Activated CD4-positive, alpha-beta T cell treated with anti-CD3 and anti-CD28 coated beads, Interleukin-2, Interleukin-6, amounts not matched to agents 100 ng/mL and 50 ng/mL, durations not matched to agents 16 hours and 8 hours (primary cell): ENCODE measurements at regions not wholly inside any gene's neighbourhood (a gene's known extent, or its start where the extent isn't known, plus 50 kb on each side); places are given as distances from the start of the nearest gene placed in this dataset.

Experiments used
- DNase-seq: peaks from one replicate; pipeline ENCODE4 v3.0.0-alpha.2; 2020

GRCh38 chr2:223399357-223399957 is 202.7 kb downstream of the SCG2 start:
- DNase-seq = no peak

DNA sequence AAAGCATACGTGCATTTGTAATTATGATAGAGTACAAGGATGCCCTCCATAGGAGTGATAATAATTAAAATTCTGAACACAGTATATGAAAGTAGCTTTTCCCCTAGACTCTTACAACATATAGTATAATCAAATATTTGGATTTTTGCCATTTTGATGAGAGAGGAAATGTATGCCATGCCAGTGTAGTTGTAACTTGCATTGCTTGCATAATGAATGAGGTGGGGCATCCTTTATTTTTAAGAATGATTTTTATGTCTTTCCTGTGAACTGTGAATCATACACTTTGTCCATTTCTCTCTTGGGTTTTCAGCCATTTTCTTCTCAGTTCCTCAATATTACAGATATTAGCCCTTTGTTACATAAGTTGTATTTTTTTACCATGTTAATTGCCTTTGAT is 197.5 kb downstream of the SCG2 start:
- no peak for DNase-seq

DNA sequence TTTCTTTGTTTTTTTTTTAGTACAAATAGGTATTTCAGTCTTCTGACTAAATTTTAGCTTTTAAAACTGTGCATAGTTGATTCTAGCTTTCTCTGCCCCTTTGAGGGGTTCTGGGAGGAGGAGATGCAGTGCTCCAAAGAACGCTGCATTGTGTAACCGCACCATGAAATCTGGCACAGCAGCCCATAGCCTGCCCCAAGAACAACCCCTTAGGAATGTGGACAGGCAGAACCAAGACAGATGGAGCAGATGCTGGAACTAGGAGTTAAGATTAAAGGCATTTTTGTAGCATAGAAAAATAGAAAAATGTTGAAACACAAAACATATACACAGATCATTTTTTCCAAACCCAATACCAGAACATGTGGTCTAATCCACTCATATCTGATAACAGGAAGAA is 187.5 kb downstream of the SCG2 start:
- no peak for DNase-seq

- DNase-seq = no peak
Observed at GRCh38 chr2:223415071-223415470, 187.1 kb downstream of the SCG2 start.

DNA sequence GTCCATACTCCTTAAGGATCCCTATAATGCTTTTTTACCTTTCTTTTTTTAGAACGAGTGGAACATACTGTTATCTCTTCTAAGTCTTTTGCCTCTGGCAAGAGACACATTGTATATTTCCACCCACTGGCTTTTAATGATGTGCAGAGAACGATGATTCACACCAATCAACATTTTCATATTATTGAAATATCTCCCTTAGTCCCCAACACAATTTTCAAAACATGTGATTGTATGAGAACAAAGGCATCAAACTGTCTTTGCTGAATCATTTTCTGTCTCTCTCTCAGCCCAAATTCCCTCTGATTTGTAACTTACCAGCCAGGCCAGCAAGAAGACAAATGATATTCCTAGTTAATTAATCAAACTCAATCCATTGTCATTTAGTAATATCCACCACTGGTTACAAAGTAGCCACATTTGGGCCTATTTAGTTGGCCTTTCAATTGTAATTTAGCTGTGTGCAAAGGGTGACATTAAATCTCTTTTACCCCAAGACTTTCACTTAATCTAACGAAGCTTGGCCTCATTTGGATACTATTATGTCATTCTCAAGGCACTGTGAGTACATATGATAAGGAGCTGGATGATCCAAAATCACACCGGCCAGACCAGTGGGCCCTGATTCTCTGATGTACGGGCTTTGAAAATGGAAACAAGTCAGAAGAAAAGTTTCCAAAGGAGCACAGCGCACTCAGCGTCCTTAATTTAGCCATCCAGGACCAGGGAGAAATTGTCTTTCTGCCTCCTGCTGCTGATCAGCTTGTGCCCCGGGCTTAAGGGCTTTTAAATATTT is 185.1 kb downstream of the SCG2 start:
- DNase-seq = no peak

- DNase-seq = no peak
Observed at GRCh38 chr2:223418131-223418530, 184.0 kb downstream of the SCG2 start.

GRCh38 chr2:223418604-223419199 is 183.5 kb downstream of the SCG2 start:
- DNase-seq = no peak

DNA sequence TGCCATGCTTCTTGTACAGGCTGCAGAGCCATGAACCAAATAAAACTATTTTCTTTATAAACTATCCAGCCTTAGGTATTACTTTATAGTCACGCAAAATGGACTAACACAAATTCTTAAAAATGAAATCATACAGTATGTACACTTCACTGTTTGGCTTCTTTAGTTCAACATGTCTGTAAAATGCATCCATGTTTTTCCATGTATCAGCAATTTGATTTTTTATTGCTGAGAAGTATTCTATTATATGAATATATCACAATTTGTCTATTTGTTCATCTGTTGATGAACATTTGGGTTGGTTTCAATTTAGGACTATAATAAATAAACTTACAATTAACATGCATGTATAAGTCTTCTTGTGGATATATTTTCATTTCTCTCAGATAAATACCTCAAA is 182.1 kb downstream of the SCG2 start:
- DNase-seq = no peak

DNA sequence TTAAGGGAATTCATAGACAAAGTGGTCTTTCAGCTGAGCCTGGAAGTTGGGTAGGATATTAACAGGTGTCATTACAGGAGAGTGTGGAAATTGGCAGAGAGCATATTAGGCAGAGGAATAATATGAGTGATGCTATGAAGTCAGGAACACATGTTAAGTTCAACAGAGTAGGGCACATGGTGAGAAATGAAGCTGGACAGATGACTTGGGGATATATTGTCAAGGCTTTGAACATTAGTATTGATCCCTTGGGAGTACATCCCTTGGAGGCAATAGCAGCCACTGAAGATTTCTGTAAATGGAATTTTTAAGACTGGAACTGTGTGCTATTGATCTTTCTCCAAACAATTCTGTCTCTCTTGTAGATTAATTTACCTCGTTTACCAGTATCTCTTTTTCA is 170.7 kb downstream of the SCG2 start:
- no peak for DNase-seq

- DNase-seq = no peak
Observed at GRCh38 chr2:223433461-223433860, 168.7 kb downstream of the SCG2 start.

GRCh38 chr2:223437788-223438187 is 164.4 kb downstream of the SCG2 start:
- DNase-seq = no peak

- DNase-seq = no peak
Observed at GRCh38 chr2:223439184-223439583, 163.0 kb downstream of the SCG2 start.

DNA sequence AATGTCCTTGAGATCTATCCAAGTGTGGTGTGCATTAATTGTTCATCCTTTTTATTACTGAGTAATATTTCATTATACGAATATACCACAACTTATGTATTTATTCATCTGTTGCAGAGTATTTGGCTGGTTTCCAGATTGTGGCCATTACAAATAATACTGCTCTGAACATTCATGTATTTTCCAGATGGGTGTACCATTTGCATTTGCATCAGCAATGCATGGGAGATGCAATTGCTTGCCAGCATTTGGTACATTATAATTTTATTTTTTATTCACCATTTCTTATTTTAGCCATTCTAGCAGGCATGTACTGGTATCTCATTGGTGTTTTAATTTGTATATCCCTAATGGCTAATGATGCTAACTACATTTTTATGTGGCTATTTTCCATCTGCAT is 162.4 kb downstream of the SCG2 start:
- DNase-seq = no peak

GRCh38 chr2:223442847-223443246 is 159.3 kb downstream of the SCG2 start:
- DNase-seq = no peak

- DNase-seq = no peak
Observed at GRCh38 chr2:223450246-223450645, 151.9 kb downstream of the SCG2 start.

DNA sequence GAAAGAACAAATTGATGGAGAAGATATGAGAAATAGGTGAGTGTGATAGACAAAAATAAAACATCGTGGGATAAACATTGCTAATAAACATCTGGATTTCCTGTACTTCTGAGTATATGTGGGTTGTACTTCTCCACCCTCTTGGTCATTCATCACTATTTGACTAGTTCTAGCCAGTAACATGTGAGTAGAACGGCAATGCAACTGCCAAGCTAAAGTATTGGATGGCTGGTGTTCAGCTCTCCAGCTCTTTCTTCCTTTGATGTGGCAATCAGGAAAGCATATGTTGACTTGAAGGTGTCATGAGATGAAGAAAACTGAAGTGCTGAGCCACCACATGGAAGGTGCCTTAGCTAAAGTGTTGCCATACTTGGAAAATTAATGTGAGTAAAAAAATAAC is 144.9 kb downstream of the SCG2 start:
- no peak for DNase-seq

DNA sequence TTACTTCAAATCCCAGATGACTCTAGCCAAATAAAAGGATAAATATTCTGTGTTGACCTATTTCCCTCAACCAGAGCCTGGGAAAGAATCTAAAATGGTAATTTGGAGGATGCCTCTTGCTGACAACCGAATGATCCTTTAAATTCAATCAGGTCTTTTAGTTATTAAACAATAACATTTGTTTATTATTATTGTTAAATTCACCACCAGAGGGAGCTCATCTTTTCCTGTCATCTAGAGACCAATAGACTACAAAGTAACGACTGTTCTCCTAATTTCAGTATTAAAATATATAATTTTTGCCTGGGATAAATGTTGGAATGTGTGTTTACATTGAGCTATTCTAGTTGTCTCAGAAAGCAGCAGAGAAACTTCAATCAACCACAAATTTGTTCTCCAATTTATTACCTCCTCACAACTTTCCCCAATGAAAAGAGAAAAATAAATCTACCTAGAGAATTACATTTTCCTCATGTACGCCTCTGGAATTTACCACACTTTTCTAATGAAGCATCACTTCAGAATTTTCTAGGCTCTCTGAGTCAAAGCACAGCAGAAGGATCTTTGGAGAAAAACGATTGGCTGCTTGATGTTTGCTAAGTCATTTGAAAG is 142.7 kb downstream of the SCG2 start:
- DNase-seq = no peak

DNA sequence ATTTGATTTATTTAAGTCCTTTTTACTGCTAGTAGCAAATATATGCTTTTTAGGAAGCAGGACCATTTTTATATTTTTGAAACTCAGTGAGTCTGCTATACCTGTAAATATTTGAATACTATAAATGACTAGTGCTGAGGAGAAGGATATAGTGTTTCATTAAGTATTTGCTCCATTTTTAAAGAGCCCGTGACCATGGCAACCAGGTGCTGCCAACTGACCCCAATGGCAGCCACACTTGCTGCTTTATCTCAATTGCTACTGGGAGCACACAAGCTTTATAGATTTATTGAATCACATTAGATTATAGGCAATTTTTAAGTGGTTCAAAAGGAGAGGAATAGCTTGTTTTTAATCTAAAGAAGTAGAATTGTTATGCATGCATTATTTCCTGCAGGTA is 142.0 kb downstream of the SCG2 start:
- DNase-seq = no peak

GRCh38 chr2:223460774-223461211 is 141.4 kb downstream of the SCG2 start:
- no peak for DNase-seq

GRCh38 chr2:223464071-223464470 is 138.1 kb downstream of the SCG2 start:
- DNase-seq = no peak

DNA sequence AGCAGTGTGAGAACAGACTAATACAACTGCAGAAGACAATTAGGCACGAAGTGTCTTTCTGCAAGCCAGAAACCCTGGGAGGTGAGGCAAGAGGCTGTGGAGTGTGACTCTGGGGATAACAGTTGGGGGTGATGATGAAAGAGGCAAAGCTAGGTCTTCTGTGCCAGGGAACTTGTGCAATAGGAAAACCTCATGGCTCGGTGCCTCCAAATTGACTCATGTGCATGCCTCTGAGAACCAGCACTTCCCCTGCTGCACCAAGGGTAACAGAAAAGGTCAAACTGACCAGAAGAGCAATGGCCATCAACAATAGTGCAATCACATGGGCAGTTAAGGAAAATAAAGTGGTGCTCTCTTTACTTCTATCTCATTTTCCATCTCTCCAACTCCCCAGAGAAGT is 136.4 kb downstream of the SCG2 start:
- DNase-seq = no peak

GRCh38 chr2:223467196-223467595 is 135.0 kb downstream of the SCG2 start:
- no peak for DNase-seq

- no peak for DNase-seq
Observed at GRCh38 chr2:223469270-223470046, 132.7 kb downstream of the SCG2 start.
